Vagina (tissue), 2 donors: ENCODE measurements at regions not wholly inside any gene's neighbourhood (a gene's known extent, or its start where the extent isn't known, plus 50 kb on each side); places are given as distances from the start of the nearest gene placed in this dataset.

Experiments
- CTCF ChIP-seq, 3 experiments: fragments of 450-650 bp in 2 of 3; fragments of 200-600 bp in 1 of 3; sonication (generic) in 1 of 3; IDR thresholded peaks; one replicate each; pipeline ENCODE4 v1.5.1; 2017 to 2019; ENCODE audit warnings: antibody characterized with exemption in 3 of 3, mild to moderate bottlenecking in 2 of 3, moderate library complexity in 2 of 3
- POLR2A ChIP-seq, 2 donors: fragments of 450-650 bp; IDR thresholded peaks; one replicate each; pipeline ENCODE4 v1.6.1; 2017; ENCODE audit warnings: antibody characterized with exemption in 2 of 2, mild to moderate bottlenecking in 2 of 2, moderate library complexity in 2 of 2

DNA sequence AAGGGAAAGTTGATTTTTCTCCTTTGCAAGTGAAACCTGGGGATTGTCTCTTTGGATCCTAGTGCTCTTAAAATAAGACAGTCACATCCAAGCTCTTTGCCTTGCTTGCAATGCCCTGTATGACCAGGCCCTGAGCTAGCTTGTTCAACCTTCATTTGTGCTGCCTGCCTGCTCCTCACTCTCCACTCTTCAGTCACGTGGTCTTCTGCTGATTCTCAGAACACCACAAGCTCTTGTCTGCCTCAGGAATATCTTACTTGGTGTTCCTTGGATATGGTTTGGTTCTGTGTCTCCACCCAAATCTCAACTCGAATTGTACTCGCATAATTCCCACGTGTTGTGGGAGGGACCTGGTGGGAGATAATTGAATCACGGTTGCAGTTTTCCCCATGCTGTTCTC lies 318.7 kb downstream of the RMST start:
- TF ChIP-seq CTCF (IDR thresholded peaks at IDR 0.05), result no peak
- TF ChIP-seq POLR2A (IDR thresholded peaks at IDR 0.05), result no peak
